Mammary epithelial cell (primary cell): ENCODE measurements at regions not wholly inside any gene's neighbourhood (a gene's known extent, or its start where the extent isn't known, plus 50 kb on each side); places are given as distances from the start of the nearest gene placed in this dataset.

Source experiments
- EZH2 ChIP-seq: IDR thresholded peaks from 2 replicates; pipeline ENCODE4 v1.6.1; 2012; ENCODE audit warnings: low read length, inconsistent platforms, borderline replicate concordance
- TF ChIP-seq, protein P1 (sequence below), 2 donors: IDR thresholded peaks in 1 of 2; conservative IDR thresholded peaks in 1 of 2; 2 replicates each; pipeline ENCODE4 v1.5.1; 2011 to 2012; ENCODE audit warnings: inconsistent platforms in 2 of 2, low read length in 2 of 2, mild to moderate bottlenecking in 2 of 2, control low read depth in 1 of 2, low read depth in 1 of 2; ENCODE audit not compliant: insufficient read depth in 1 of 2; ENCODE audit errors: extremely low read depth in 1 of 2

DNA sequence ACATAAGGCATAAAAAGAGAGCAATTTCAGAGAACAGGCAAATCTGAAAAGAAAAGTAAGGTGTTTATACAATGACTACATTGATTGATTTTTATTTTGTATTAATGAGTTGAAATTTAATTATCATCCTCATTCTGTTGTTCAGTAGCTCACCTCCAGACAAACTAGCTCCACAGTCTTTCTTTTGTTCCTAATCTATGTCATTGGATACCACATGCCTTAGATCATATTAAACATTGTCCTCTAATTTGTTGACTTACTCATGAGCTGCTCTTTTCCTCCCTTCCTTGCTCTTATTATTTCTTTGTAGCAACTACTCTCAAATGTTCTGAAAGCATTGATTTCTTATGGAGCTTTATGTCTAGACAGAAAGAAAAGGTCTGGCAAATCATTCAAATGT is 185.5 kb upstream of the ZSWIM2 start:
- TF ChIP-seq, protein P1, sequence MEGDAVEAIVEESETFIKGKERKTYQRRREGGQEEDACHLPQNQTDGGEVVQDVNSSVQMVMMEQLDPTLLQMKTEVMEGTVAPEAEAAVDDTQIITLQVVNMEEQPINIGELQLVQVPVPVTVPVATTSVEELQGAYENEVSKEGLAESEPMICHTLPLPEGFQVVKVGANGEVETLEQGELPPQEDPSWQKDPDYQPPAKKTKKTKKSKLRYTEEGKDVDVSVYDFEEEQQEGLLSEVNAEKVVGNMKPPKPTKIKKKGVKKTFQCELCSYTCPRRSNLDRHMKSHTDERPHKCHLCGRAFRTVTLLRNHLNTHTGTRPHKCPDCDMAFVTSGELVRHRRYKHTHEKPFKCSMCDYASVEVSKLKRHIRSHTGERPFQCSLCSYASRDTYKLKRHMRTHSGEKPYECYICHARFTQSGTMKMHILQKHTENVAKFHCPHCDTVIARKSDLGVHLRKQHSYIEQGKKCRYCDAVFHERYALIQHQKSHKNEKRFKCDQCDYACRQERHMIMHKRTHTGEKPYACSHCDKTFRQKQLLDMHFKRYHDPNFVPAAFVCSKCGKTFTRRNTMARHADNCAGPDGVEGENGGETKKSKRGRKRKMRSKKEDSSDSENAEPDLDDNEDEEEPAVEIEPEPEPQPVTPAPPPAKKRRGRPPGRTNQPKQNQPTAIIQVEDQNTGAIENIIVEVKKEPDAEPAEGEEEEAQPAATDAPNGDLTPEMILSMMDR (conservative IDR thresholded peaks at IDR 0.05 in 1 of 2, IDR thresholded peaks at IDR 0.05 in 1 of 2; ENCODE audit: extremely low read depth in 1 of 2, insufficient read depth in 1 of 2, low read depth in 1 of 2, low read length in 2 of 2) = no peak
- TF ChIP-seq EZH2 = no peak
